GM18951 (cell line): ENCODE measurements at regions not wholly inside any gene's neighbourhood (a gene's known extent, or its start where the extent isn't known, plus 50 kb on each side); places are given as distances from the start of the nearest gene placed in this dataset.

Experiments used
- POLR2A ChIP-seq: IDR thresholded peaks from 4 replicates; pipeline ENCODE4 v1.6.1; 2011; ENCODE audit warnings: mild to moderate bottlenecking; ENCODE audit not compliant: insufficient read length, insufficient read depth; ENCODE audit errors: extremely low read depth
- in situ Hi-C: fragments of 300-500 bp; cut with MboI; formaldehyde crosslinking; loops from one replicate; pipeline ENCODE4 v1.12.0; 2022; ENCODE audit warnings: low sequenced_read_pairs, mixed read lengths, inconsistent platforms; ENCODE audit not compliant: unreplicated experiment

DNA sequence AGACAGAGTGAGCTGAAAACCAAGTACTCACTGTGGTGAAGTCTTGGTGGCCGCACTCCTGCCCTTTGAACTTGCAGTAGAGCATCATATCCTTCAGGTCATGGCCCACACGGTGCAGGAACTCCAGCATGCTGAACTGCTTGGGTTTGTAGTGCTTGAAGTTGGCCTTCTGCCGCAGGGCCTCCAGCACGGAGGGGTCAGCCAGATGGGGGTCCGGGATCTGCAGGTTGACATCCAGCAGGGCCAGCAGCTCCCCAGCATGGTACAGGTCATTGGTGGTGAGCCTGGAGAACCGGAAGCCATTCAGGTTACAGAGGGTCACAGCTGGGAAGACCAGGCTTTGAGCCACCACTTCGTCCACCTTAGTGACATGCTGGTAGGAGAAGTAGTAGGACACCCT, 99.1 kb upstream of the CCL2 start:
- in situ Hi-C loops: loop anchor here (25.0 kb wide), 1 partner anchor 369 kb away; no protein-coding TSS in a partner anchor

DNA sequence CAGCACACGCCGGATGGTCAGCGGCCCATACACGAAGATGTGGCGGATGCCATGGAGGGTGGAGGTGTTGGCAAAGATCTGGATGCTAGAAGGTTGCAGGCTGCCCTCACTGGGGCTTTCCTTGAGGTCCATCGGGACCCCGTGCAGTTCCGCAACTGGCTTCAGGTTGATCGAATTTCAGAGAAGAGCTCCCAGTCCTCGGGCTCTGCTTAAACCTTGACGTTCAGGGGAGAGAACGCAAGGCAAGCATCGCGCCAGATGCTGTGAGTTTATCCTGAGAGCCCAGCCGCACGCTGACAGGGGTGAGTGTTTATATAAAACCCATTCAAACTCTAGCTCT, 98.7 kb upstream of the CCL2 start:
- in situ Hi-C loops: loop anchor here (25.0 kb wide), 1 partner anchor 369 kb away; no protein-coding TSS in a partner anchor
- no peak for TF ChIP-seq POLR2A

More for the DNA sequence above, 99.1 kb upstream of the CCL2 start:
- no peak for TF ChIP-seq POLR2A

DNA sequence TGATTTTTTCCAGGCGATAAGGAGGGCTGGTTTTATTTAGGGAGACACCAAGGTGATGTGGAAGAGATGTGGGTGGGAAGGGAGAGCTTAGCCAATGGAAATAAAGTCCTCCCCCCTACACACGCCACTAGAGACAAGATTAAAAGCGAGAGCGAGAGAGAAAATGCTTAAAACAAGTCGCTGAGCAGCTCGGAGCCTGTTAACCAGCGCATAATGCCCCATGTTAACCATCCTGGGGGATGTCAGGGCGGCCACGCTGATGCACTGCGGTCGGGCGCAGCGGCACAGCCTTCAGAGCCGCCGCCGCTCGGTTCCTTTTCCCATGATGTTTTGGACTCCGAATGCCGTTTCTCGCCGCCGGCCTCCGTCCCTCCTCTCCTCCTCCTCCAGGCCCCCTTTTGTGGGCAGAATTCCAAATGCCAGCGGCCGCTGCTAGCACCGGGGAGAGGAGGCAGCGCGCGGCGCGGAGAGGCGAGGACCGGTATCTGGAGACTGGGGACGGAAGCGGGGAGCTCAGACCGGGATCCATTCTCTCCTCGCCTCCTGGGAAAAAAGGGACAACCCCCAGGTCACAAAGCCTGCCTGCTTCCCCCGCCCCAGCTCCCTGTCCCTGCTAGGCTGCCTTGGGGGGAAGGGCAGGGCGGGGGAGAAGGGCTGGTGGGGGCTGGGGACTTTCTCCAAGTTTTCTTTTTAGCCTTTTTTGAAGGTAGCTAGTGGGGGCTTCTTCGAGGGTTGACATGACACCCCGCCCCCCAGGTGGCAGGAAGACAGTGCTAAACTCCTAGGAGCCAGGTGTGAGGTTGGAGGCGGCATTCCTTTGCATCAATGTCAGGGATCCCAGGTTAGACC, 98.1 kb upstream of the CCL2 start:
- in situ Hi-C loops: loop anchor here (25.0 kb wide), 1 partner anchor 370 kb away; no protein-coding TSS in a partner anchor
- no peak for TF ChIP-seq POLR2A

DNA sequence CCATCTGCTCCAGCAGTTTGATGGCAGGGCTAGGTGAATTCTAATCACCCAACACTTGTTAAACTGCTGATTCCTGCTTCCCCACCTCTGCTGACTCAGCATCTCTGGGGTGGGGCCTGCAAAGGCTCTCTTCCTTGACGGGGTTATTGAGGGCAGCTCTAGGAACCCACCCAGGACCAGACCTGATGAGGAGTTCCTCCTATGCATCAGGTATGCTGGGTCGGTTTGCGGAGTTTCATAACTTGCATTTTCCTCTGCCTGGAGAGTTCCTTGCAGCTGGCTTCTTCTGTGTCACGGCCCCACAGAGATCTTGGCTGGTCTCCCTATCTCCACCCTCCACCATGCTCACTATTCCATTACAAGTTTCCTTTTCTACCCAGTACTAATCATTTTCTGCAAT, 93.4 kb upstream of the CCL2 start:
- no peak for TF ChIP-seq POLR2A
- in situ Hi-C loops: loop anchor here (25.0 kb wide), 1 partner anchor 374 kb away; no protein-coding TSS in a partner anchor

DNA sequence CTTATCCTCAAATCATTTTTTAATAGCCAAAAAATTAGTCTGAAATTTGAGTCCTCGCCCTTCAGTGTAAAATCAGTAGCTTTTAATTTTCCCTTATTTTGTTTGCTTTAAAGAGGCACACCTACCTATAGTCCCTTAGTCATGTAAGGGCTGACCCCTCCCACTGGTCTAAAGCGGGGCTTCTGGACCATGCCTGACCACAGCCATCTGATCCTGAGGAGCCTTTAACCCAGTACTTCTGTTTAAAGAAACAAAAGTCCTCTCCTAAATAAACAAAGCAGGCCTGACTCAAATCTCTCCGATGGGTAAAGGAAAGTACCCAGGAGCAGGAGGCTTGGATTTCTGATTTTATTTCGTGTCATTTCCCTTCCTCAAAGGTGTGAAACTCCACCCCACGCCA, 92.0 kb upstream of the CCL2 start:
- in situ Hi-C loops: loop anchor here (25.0 kb wide), 1 partner anchor 376 kb away; no protein-coding TSS in a partner anchor
- TF ChIP-seq POLR2A: no peak

DNA sequence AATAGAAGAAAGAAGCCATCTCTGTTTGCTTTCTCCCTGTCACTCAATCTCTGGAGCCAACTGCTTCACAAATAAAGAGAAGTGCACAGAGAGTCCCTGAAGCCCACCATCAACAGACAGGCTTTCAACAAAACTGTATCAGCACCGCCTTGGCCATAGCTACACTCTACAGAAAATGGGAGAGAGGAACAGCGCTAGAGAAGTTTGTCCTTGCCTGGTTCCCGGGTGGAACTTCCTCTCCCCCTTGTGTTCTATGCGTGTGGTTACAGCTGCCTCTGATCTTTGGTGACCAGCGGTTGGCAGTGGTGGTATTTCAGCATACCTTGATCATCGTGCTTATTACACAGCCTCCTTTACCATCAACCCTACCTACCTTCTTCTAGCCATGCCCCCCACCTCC, 91.4 kb upstream of the CCL2 start:
- no peak for TF ChIP-seq POLR2A
- in situ Hi-C loops: loop anchor here (25.0 kb wide), 1 partner anchor 376 kb away; no protein-coding TSS in a partner anchor

DNA sequence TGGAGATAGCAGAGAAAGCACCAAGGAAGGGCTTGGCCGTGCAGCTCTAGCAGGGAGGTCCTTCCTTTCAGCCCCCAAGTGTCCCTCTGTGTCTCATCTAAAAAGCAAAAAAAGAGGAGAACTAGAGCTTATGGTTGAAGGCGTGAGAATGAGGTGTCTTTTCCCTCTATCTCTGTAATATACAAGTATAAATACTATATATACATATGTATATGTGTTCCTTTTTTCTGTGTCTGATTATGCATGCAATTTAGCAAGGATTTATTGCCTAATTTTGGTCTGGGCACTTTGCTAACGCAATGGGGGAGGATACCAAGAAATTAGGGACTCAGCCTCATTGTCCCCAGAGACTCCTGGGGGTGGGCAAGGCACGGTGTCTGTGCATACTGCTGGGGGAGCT, 90.2 kb upstream of the CCL2 start:
- no peak for TF ChIP-seq POLR2A
- in situ Hi-C loops: loop anchor here (25.0 kb wide), 1 partner anchor 378 kb away; no protein-coding TSS in a partner anchor

DNA sequence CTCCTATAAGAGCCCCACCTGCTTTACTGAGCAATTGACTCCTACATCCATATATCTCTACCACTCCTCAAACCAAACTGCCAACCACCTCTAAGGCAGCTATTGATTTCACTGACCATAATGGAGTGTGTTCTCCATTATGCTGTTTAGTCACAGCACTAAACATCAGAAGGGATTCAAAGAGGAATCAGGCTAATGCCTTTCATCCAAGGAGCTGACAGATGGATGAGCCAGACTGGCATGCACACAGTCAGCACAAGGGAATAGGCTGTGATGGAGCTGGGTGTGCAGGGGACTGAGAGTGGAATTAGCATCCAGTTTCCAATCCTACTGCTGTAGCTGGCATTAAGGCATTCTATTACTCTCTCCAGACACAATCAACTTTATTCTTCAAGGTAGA, 88.7 kb upstream of the CCL2 start:
- TF ChIP-seq POLR2A: no peak
- in situ Hi-C loops: loop anchor here (25.0 kb wide), 1 partner anchor 379 kb away; no protein-coding TSS in a partner anchor

DNA sequence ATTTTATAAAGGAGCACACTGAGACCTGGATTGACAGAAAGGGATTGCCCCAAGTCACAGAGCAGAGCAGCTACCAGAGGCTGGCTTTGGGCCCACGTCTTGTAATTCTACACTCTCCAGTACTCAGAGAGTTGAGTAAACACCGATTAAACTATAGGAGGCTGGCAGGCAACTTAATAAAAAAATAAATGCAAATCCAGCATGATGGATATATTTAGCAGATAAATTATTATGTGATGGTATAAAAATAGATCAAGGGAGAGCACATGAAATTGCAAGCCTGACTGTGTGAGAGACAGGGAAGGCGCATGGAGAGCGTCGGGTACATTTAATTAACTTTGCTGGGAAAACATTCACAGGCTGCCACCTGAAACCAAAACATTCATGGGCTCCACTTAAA, 87.7 kb upstream of the CCL2 start:
- in situ Hi-C loops: loop anchor here (25.0 kb wide), 1 partner anchor 380 kb away; no protein-coding TSS in a partner anchor
- no peak for TF ChIP-seq POLR2A

DNA sequence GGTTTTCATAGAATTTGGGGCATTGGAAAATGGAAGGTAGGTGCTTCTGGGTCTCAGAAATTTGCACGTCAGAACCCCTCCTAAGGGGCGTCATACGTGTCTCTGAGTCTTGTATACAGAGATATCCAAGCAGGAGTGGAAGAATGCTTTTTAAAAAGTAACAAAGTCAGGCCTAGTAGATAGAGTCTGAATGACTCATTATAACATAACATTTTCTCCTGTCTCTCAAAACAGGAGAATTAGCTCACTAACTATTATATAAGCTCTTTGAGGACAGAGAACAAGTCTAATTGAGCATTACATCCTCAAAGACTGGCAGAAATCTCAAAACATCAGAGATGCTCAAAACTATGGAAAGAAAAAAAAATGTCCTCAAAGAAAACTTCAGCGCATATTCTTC, 86.1 kb upstream of the CCL2 start:
- in situ Hi-C loops: loop anchor here (25.0 kb wide), 1 partner anchor 382 kb away; no protein-coding TSS in a partner anchor
- no peak for TF ChIP-seq POLR2A

DNA sequence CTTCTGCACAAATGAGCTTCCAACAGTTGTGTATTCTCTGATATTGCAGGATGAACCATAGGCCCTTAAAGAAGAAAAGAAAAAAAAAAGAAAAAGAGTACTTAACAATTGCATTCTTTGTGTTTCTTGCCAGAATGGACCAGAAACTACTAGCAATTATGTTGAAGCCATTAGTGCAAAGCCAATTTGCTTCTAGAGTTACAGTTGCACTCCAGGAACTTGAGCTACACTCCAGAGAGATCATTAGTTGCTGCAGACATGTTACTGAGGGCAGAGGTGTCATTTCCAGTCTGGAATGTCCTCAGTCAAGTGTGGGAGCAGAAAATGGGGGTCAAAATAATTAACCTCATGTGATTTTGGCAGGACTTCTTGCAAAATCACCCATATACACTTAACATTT, 85.6 kb upstream of the CCL2 start:
- in situ Hi-C loops: loop anchor here (25.0 kb wide), 1 partner anchor 382 kb away; no protein-coding TSS in a partner anchor
- no peak for TF ChIP-seq POLR2A

DNA sequence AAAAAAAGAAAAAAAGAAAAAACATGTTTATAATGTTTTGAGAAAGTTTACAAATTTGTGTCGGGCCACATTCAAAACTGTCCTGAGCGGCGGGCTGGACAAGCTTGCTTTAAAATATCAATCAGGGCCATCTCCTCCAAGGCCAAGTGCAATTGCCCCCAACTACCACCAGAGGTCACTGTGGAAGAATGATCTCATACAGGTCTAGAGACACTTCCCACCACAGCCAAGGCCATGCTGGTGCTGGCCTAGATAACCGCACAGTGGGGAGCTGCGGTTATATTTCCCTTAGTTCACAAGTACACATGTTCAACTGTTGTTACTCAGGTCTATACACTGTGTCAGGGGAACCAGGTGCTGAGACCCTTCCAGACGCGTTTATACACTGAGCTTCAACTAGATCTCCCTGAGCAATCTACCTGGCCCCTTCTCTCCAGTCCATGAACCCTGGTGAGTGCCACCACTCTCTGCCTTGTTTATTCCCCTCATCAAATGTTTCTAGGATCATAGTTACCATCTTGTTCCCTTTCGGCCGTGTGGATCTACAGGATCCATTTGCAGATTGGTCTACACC, 83.8 kb upstream of the CCL2 start:
- in situ Hi-C loops: loop anchor here (25.0 kb wide), 1 partner anchor 384 kb away; no protein-coding TSS in a partner anchor
- no peak for TF ChIP-seq POLR2A

DNA sequence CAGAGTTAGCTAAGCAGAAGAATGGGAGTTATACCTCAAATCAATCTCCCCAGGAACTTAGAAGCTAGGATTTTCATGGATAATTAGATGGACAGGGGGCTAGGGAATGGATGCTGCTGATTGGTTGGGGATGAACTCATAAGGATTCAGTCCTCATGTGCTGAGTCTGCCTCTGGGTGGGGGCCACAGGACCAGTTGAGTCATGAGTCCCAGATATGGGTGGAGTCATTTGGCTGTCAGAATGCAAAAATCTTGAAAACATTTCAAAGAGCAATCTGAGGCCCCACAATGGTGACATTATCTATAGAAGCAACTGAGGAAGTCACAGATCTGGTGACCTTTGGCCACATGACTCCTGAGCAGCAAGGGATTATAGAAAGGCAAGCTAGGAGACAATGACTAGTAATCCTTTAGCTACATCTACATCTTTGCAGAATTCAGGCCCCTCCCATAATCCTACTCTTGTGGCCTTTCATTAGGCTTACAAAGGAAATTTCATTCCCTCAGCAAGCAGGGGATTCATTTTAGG, 82.6 kb upstream of the CCL2 start:
- in situ Hi-C loops: loop anchor here (25.0 kb wide), 1 partner anchor 385 kb away; no protein-coding TSS in a partner anchor
- TF ChIP-seq POLR2A: no peak
